SK-N-SH treated with all-trans-retinoic acid at 6 μM for 48 hours (cell line): ENCODE measurements at regions not wholly inside any gene's neighbourhood (a gene's known extent, or its start where the extent isn't known, plus 50 kb on each side); places are given as distances from the start of the nearest gene placed in this dataset.

Experiments
- ATAC-seq: fragments of 200-7000 bp; cut with Tn5 transposase; 3 replicates; pipeline ENCODE4 v1.9.1; 2020; ENCODE audit warnings: mild to moderate bottlenecking, moderate library complexity
- ARNTL ChIP-seq: fragments of 450-650 bp; formaldehyde crosslinking; IDR thresholded peaks from 2 replicates; pipeline ENCODE4 v1.5.0; 2020; ENCODE audit warnings: low read depth, mild to moderate bottlenecking, moderate library complexity, borderline replicate concordance
- BACH2 ChIP-seq: fragments of 250-450 bp; sonication (Bioruptor Pico); IDR thresholded peaks from 2 replicates; pipeline ENCODE4 v1.9.0; 2021; ENCODE audit warnings: mild to moderate bottlenecking, borderline replicate concordance
- CSDC2 ChIP-seq: fragments of 250-450 bp; sonication (Bioruptor Pico); IDR thresholded peaks from 2 replicates; pipeline ENCODE4 v1.5.0; 2020; ENCODE audit warnings: mild to moderate bottlenecking, moderate library complexity
- ESRRG ChIP-seq: fragments of 250-450 bp; sonication (Bioruptor Pico); IDR thresholded peaks from 2 replicates; pipeline ENCODE4 v1.6.1; 2021; ENCODE audit warnings: mild to moderate bottlenecking
- GLIS3 ChIP-seq: fragments of 250-450 bp; sonication (Bioruptor Pico); IDR thresholded peaks from 2 replicates; pipeline ENCODE4 v1.5.0; 2020; ENCODE audit warnings: mild to moderate bottlenecking, moderate library complexity
- ISL1 ChIP-seq: fragments of 250-450 bp; sonication (Bioruptor Pico); IDR thresholded peaks from 2 replicates; pipeline ENCODE4 v2.1.2; 2022; ENCODE audit warnings: mild to moderate bottlenecking, moderate library complexity
- OSR1 ChIP-seq: fragments of 250-450 bp; sonication (Bioruptor Pico); IDR thresholded peaks from 2 replicates; pipeline ENCODE4 v1.8.0; 2022; ENCODE audit warnings: moderate library complexity, mild to moderate bottlenecking, inconsistent platforms
- PPARA ChIP-seq: fragments of 250-450 bp; sonication (Bioruptor Pico); IDR thresholded peaks from 2 replicates; pipeline ENCODE4 v1.5.0; 2020; ENCODE audit warnings: mild to moderate bottlenecking, borderline replicate concordance
- RARB ChIP-seq: fragments of 250-450 bp; sonication (Bioruptor Pico); IDR thresholded peaks from 2 replicates; pipeline ENCODE4 v1.8.0; 2021; ENCODE audit warnings: mild to moderate bottlenecking, moderate library complexity
- SNAI2 ChIP-seq: fragments of 250-450 bp; sonication (Bioruptor Pico); IDR thresholded peaks from 2 replicates; pipeline ENCODE4 v1.5.0; 2020; ENCODE audit warnings: mild to moderate bottlenecking, moderate library complexity
- TOX ChIP-seq: fragments of 250-450 bp; sonication (Bioruptor Pico); IDR thresholded peaks from 2 replicates; pipeline ENCODE4 v1.8.0; 2021; ENCODE audit warnings: mild to moderate bottlenecking, moderate library complexity, borderline replicate concordance
- ZC3H10 ChIP-seq: fragments of 250-450 bp; sonication (Bioruptor Pico); IDR thresholded peaks from 2 replicates; pipeline ENCODE4 v1.5.1; 2021; ENCODE audit warnings: mild to moderate bottlenecking, moderate library complexity
- ZFP3 ChIP-seq: fragments of 250-450 bp; sonication (Bioruptor Pico); IDR thresholded peaks from 2 replicates; pipeline ENCODE4 v1.5.0; 2020; ENCODE audit warnings: mild to moderate bottlenecking, moderate library complexity
- ZFP30 ChIP-seq: fragments of 450-650 bp; formaldehyde crosslinking; IDR thresholded peaks from 2 replicates; pipeline ENCODE4 v1.5.0; 2022; ENCODE audit warnings: mild to moderate bottlenecking, moderate library complexity
- ZNF565 ChIP-seq: fragments of 450-650 bp; formaldehyde crosslinking; conservative IDR thresholded peaks from 2 replicates; pipeline ENCODE4 v1.5.0; 2020; ENCODE audit warnings: low read depth, mild to moderate bottlenecking, moderate library complexity
- ZNF70 ChIP-seq: fragments of 450-650 bp; formaldehyde crosslinking; IDR thresholded peaks from 2 replicates; pipeline ENCODE4 v1.5.0; 2020; ENCODE audit warnings: mild to moderate bottlenecking, moderate library complexity
- ZNF8 ChIP-seq: fragments of 450-650 bp; formaldehyde crosslinking; IDR thresholded peaks from 2 replicates; pipeline ENCODE4 v1.5.0; 2020; ENCODE audit warnings: mild to moderate bottlenecking, moderate library complexity
- TF ChIP-seq, protein P1 (sequence below): fragments of 250-450 bp; sonication (Bioruptor Pico); IDR thresholded peaks from 2 replicates; pipeline ENCODE4 v1.5.0; 2020; ENCODE audit warnings: mild to moderate bottlenecking, moderate library complexity
- TF ChIP-seq, protein P2 (sequence below): fragments of 250-450 bp; sonication (Bioruptor Pico); IDR thresholded peaks from 2 replicates; pipeline ENCODE4 v1.8.0; 2021; ENCODE audit warnings: low read depth, mild to moderate bottlenecking, moderate library complexity, borderline replicate concordance
- TF ChIP-seq, protein P3 (sequence below): fragments of 250-450 bp; sonication (Bioruptor Pico); IDR thresholded peaks from 2 replicates; pipeline ENCODE4 v1.8.0; 2020; ENCODE audit warnings: mild to moderate bottlenecking, moderate library complexity, borderline replicate concordance
- TF ChIP-seq, protein P4 (sequence below): fragments of 250-450 bp; sonication (Bioruptor Pico); IDR thresholded peaks from 2 replicates; pipeline ENCODE4 v1.5.1; 2021; ENCODE audit warnings: mild to moderate bottlenecking, moderate library complexity
- TF ChIP-seq, protein P5 (sequence below): fragments of 250-450 bp; sonication (Bioruptor Pico); IDR thresholded peaks from 2 replicates; pipeline ENCODE4 v1.5.1; 2020; ENCODE audit warnings: low read depth, mild to moderate bottlenecking, moderate library complexity

DNA sequence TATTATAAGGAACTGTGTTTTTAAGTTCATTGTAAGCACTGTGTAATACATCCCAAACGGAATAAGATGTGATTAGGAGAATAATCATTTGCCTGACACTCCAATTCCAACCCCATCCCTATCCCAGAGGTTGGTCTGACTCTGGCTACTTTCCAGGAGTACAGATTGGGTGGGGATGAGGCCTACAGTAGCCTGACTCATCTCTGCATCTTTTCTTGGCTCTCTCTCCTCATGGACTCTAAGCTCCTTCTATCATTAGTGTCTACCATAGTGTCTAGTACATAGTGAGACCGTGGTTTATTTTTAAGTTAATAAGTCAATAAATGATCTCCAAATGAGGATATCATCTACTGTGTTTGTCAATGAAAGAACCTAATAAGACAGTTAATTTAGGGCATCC lies 92.2 kb upstream of the CNKSR3 start:
- no peak for ATAC-seq
- TF ChIP-seq ZNF70 (CRISPR knock-in tag) (no peak), OSR1 (no peak), RARB (CRISPR knock-in tag) (no peak), ZNF565 (CRISPR knock-in tag) (no peak), PPARA (CRISPR knock-in tag) (no peak), ISL1 (CRISPR knock-in tag) (no peak), ZNF8 (no peak)
- TF ChIP-seq, protein P1, sequence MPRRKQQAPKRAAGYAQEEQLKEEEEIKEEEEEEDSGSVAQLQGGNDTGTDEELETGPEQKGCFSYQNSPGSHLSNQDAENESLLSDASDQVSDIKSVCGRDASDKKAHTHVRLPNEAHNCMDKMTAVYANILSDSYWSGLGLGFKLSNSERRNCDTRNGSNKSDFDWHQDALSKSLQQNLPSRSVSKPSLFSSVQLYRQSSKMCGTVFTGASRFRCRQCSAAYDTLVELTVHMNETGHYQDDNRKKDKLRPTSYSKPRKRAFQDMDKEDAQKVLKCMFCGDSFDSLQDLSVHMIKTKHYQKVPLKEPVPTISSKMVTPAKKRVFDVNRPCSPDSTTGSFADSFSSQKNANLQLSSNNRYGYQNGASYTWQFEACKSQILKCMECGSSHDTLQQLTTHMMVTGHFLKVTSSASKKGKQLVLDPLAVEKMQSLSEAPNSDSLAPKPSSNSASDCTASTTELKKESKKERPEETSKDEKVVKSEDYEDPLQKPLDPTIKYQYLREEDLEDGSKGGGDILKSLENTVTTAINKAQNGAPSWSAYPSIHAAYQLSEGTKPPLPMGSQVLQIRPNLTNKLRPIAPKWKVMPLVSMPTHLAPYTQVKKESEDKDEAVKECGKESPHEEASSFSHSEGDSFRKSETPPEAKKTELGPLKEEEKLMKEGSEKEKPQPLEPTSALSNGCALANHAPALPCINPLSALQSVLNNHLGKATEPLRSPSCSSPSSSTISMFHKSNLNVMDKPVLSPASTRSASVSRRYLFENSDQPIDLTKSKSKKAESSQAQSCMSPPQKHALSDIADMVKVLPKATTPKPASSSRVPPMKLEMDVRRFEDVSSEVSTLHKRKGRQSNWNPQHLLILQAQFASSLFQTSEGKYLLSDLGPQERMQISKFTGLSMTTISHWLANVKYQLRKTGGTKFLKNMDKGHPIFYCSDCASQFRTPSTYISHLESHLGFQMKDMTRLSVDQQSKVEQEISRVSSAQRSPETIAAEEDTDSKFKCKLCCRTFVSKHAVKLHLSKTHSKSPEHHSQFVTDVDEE, result no peak
- TF ChIP-seq, protein P2, sequence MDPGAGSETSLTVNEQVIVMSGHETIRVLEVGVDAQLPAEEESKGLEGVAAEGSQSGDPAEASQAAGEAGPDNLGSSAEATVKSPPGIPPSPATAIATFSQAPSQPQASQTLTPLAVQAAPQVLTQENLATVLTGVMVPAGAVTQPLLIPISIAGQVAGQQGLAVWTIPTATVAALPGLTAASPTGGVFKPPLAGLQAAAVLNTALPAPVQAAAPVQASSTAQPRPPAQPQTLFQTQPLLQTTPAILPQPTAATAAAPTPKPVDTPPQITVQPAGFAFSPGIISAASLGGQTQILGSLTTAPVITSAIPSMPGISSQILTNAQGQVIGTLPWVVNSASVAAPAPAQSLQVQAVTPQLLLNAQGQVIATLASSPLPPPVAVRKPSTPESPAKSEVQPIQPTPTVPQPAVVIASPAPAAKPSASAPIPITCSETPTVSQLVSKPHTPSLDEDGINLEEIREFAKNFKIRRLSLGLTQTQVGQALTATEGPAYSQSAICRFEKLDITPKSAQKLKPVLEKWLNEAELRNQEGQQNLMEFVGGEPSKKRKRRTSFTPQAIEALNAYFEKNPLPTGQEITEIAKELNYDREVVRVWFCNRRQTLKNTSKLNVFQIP (CRISPR knock-in tag), result no peak

DNA sequence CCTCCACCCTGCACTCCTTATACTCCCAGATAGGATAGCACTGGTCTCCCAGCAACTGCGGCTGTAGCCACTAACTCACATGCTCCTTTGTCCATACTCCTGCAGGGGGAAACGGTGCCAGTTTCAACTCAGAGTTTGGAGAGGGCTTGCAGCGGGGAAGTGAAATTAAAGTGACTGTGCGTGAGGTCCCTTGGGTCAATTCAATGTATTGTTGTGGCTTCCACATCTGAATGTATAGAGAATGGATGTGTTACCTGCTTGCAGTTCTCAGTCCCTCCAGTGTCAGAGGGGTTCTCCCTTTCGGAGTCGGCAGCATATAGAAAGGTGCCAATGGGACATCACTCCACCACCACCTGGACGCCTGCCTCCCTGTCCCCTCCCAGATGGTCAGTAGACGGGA lies 93.6 kb upstream of the CNKSR3 start:
- no peak for ATAC-seq
- TF ChIP-seq, protein P3, sequence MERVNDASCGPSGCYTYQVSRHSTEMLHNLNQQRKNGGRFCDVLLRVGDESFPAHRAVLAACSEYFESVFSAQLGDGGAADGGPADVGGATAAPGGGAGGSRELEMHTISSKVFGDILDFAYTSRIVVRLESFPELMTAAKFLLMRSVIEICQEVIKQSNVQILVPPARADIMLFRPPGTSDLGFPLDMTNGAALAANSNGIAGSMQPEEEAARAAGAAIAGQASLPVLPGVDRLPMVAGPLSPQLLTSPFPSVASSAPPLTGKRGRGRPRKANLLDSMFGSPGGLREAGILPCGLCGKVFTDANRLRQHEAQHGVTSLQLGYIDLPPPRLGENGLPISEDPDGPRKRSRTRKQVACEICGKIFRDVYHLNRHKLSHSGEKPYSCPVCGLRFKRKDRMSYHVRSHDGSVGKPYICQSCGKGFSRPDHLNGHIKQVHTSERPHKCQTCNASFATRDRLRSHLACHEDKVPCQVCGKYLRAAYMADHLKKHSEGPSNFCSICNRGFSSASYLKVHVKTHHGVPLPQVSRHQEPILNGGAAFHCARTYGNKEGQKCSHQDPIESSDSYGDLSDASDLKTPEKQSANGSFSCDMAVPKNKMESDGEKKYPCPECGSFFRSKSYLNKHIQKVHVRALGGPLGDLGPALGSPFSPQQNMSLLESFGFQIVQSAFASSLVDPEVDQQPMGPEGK (CRISPR knock-in tag), result no peak
- TF ChIP-seq SNAI2 (CRISPR knock-in tag) (no peak), ARNTL (CRISPR knock-in tag) (no peak), ZFP30 (CRISPR knock-in tag) (no peak), PPARA (CRISPR knock-in tag) (no peak), TOX (no peak), ZC3H10 (CRISPR knock-in tag) (no peak), GLIS3 (CRISPR knock-in tag) (no peak), BACH2 (no peak), OSR1 (no peak), ISL1 (CRISPR knock-in tag) (no peak)
- TF ChIP-seq, protein P4, sequence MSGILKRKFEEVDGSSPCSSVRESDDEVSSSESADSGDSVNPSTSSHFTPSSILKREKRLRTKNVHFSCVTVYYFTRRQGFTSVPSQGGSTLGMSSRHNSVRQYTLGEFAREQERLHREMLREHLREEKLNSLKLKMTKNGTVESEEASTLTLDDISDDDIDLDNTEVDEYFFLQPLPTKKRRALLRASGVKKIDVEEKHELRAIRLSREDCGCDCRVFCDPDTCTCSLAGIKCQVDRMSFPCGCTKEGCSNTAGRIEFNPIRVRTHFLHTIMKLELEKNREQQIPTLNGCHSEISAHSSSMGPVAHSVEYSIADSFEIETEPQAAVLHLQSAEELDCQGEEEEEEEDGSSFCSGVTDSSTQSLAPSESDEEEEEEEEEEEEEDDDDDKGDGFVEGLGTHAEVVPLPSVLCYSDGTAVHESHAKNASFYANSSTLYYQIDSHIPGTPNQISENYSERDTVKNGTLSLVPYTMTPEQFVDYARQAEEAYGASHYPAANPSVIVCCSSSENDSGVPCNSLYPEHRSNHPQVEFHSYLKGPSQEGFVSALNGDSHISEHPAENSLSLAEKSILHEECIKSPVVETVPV, result no peak

DNA sequence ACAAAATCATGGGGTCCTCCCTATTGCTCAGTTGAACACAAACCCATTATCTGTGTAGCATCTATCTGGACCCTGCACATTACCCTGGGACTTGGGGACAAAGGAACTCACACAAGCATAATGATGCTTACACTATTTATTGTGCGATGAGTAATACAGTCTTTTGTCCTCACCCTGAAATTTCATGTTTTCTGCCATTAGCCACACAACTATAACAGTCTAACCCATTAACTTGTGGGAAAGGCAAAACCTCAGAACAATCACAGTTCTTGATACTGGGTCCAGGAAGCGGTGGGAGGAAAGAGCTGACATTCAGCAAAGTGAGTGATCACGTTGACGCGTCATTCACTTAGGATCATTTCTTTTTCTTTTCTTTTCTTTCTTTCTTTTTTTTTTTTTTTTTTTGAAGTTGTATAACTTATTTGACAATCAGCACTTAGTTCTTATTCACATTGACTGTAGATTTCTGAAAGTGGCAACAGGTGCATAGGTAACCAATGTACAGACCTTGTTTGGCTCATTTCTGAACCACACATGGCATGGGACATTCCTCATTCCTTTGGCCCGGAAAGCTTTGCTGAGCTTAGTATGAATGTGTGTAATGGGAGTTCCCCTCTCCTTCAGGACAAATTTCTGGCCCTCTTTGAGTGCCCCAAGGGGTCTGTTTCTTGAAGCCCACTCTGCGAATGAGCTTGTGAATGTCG lies 94.8 kb upstream of the CNKSR3 start:
- ATAC-seq, result no peak
- TF ChIP-seq RARB (CRISPR knock-in tag), result no peak

DNA sequence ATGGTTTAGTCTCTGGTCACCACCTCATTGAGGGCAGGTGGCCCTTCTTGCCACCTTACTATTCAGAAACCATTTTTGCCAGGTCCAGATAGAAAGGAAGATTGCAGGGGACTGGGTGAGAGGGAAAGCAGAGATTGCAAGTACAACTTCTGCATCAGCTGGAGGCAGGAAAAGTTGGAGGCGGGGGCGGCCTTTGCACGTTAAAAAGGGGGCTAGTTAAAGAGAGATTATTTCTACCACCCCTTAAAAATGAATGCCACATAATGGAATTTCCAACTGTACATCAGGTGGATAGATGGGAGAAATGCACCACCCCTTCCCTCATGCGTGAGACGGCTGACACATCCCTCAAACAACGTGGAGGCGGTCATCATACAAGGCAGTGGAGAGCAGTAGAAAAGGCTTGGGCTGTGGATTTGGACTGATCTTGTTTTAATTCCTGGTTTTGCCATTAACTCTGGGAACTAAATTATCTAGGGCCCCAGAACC lies 95.4 kb upstream of the CNKSR3 start:
- no peak for ATAC-seq
- no peak for TF ChIP-seq CSDC2 (CRISPR knock-in tag)
- no peak for TF ChIP-seq TOX
- TF ChIP-seq, protein P5, sequence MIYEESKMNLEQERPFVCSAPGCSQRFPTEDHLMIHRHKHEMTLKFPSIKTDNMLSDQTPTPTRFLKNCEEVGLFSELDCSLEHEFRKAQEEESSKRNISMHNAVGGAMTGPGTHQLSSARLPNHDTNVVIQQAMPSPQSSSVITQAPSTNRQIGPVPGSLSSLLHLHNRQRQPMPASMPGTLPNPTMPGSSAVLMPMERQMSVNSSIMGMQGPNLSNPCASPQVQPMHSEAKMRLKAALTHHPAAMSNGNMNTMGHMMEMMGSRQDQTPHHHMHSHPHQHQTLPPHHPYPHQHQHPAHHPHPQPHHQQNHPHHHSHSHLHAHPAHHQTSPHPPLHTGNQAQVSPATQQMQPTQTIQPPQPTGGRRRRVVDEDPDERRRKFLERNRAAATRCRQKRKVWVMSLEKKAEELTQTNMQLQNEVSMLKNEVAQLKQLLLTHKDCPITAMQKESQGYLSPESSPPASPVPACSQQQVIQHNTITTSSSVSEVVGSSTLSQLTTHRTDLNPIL, result no peak
- TF ChIP-seq ARNTL (CRISPR knock-in tag), result no peak
- TF ChIP-seq ESRRG (CRISPR knock-in tag), result no peak
- TF ChIP-seq, protein P1, result no peak
- no peak for TF ChIP-seq OSR1
- TF ChIP-seq ZFP30 (CRISPR knock-in tag), result no peak
- TF ChIP-seq, protein P4, result no peak
- TF ChIP-seq SNAI2 (CRISPR knock-in tag), result no peak
- TF ChIP-seq ZFP3 (CRISPR knock-in tag), result no peak
